Activated B cell treated with CpG ODN at 0.5 μM for 24 hours (primary cell): ENCODE measurements at regions not wholly inside any gene's neighbourhood (a gene's known extent, or its start where the extent isn't known, plus 50 kb on each side); places are given as distances from the start of the nearest gene placed in this dataset.

ENCODE experiments used
- ATAC-seq: fragments of 200-7000 bp; cut with Tn5 transposase; one replicate; pipeline ENCODE4 v1.10.0; 2021; ENCODE audit warnings: low read depth, mild to moderate bottlenecking, moderate library complexity
- CTCF ChIA-PET: fragments of 350-600 bp; sonication (Branson Sonifier 250); formaldehyde crosslinking; loops from one replicate; lab custom pipeline; 2021; ENCODE audit warnings: antibody characterized with exemption; lab: Charles Lee
- POLR2A ChIA-PET: fragments of 350-600 bp; sonication (Branson Sonifier 250); formaldehyde crosslinking; loops from one replicate; lab custom pipeline; 2021; ENCODE audit warnings: antibody characterized with exemption; lab: Charles Lee
- DNase-seq: peaks from one replicate; pipeline ENCODE4 v3.0.0; 2022
- H3K27ac Mint-ChIP-seq: one replicate; pipeline ENCODE4 v1.8.0; 2020; ENCODE audit warnings: mixed read lengths
- H3K27me3 Mint-ChIP-seq: one replicate; pipeline ENCODE4 v1.8.0; 2021; ENCODE audit warnings: mixed read lengths
- H3K36me3 Mint-ChIP-seq: one replicate; pipeline ENCODE4 v1.8.0; 2021; ENCODE audit warnings: low read depth, mixed read lengths
- H3K4me1 Mint-ChIP-seq: one replicate; pipeline ENCODE4 v1.8.0; 2021; ENCODE audit warnings: mixed read lengths
- H3K4me3 Mint-ChIP-seq: one replicate; pipeline ENCODE4 v1.8.0; 2020; ENCODE audit warnings: mild to moderate bottlenecking, mixed read lengths
- H3K9me3 Mint-ChIP-seq: one replicate; pipeline ENCODE4 v1.8.0; 2020; ENCODE audit warnings: mixed read lengths
- intact Hi-C: fragments of 100-400 bp; cut with micrococcal nuclease; formaldehyde crosslinking; loops from one replicate; pipeline ENCODE4 v1.15.1; 2024
- TF ChIP-seq, protein P1 (sequence below): fragments of 200-600 bp; IDR thresholded peaks from one replicate; pipeline ENCODE4 v1.8.0; 2022; ENCODE audit warnings: antibody characterized with exemption, mild to moderate bottlenecking

DNA sequence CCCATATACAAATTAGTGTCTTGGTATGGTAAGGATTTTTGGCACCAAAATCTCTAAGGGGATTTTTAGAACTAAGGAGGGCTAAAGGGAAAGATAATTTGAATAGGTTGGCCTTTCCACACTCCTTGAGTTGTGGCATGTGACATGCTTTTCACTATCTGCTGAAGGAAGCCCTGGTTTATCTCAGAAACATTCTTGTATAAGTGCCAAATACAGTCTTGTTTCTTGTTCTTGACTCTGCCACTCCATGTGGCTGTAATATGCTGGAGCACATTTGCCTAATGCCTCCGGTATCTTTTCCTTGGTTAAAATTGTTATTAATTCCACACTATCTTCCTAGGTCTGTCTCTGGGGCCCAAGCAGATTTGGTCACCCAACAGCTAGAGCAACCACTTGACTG is 457.0 kb downstream of the USP25 start:
- H3K27ac Mint-ChIP-seq = no peak overlapping the region
- ChIA-PET POLR2A (interaction anchor here (0.6 kb wide), 1 partner anchor 11 kb away, joined by 3 read pairs; no protein-coding TSS in a partner anchor), CTCF (no interaction called here)

DNA sequence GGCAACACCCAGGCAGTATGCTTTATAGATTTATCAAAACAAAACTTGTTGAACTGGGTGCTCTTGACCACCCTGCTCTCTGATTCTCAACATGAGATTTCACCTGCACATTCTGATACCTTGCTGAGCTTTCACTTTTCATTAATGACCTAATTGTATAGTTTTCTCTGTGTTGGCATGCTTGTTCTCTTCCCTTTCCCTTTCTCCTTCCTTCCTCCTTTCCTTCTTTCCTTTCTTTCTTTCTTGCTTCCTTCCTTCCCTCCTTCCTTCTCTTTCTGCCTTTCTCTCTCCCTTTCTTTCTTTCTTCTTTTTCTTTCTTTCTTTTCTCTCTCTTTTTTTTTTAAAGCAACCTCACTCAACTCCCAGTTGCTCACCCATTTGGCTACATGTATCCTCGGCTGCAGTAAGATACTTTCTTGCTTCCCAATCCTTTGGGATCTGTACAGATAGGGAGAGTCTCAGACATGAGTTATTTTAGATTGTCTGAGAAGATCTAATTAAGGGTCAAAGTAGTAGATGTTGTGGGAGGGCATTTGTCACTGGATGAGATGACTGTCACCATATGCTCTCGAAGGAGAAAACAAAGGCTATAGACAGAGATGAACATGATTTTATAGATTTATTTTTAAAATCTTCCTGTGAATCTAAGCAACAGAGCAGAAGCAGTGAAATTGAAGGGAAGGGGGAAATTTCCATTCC is 458.0 kb downstream of the USP25 start:
- Mint-ChIP-seq H3K27ac (no peak overlapping the region), H3K36me3 (no peaks in the 10 kb centered on the region), H3K4me3 (no peak overlapping the region), H3K4me1 (no peaks in the 10 kb centered on the region), H3K27me3 (no peaks in the 10 kb centered on the region), H3K9me3 (no peaks in the 10 kb centered on the region)
- POLR2A ChIA-PET = interaction anchor here (0.6 kb wide), 1 partner anchor 10 kb away, joined by 3 read pairs; no protein-coding TSS in a partner anchor
- intact Hi-C loops = no loop called here
- ATAC-seq (no peak), DNase-seq (no peak)
- TF ChIP-seq, protein P1, sequence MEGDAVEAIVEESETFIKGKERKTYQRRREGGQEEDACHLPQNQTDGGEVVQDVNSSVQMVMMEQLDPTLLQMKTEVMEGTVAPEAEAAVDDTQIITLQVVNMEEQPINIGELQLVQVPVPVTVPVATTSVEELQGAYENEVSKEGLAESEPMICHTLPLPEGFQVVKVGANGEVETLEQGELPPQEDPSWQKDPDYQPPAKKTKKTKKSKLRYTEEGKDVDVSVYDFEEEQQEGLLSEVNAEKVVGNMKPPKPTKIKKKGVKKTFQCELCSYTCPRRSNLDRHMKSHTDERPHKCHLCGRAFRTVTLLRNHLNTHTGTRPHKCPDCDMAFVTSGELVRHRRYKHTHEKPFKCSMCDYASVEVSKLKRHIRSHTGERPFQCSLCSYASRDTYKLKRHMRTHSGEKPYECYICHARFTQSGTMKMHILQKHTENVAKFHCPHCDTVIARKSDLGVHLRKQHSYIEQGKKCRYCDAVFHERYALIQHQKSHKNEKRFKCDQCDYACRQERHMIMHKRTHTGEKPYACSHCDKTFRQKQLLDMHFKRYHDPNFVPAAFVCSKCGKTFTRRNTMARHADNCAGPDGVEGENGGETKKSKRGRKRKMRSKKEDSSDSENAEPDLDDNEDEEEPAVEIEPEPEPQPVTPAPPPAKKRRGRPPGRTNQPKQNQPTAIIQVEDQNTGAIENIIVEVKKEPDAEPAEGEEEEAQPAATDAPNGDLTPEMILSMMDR = no peak
- CTCF ChIA-PET = no interaction called here

More for the DNA sequence above, 457.0 kb downstream of the USP25 start:
- Mint-ChIP-seq H3K4me1 (no peaks in the 10 kb centered on the region), H3K9me3 (no peaks in the 10 kb centered on the region), H3K4me3 (no peak overlapping the region), H3K27me3 (no peaks in the 10 kb centered on the region), H3K36me3 (no peaks in the 10 kb centered on the region)
- ATAC-seq (no peak), DNase-seq (no peak)
- intact Hi-C loops = no loop called here
- TF ChIP-seq, protein P1 = no peak

DNA sequence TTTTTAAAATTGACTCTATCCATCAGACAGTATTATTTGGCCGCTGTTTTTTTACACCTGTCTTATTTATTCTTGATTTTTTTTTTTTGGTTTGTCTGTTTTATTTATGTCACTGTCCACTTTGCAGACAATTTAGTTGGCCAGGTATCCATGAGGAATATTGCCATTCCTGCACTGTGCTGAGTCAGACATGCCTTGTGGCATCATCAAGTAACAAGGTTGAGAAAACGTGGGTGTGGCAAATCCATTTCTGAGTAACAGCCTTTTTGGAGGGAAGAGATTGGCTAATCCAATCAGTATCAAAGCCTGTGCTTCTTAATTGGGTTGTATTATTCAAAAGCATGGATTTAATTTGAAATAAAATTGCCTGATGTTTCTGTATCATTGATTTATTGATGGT is 463.1 kb downstream of the USP25 start:
- H3K27ac Mint-ChIP-seq = no peak overlapping the region
- intact Hi-C loops = no loop called here
- no peak overlapping the region for H3K4me3 Mint-ChIP-seq
- no peaks in the 10 kb centered on the region for H3K27me3 Mint-ChIP-seq
- H3K4me1 Mint-ChIP-seq = peaks cover 12% of the 10 kb centered on the region
- TF ChIP-seq, protein P1 = no peak
- H3K9me3 Mint-ChIP-seq = no peaks in the 10 kb centered on the region
- DNase-seq = no peak
- no peak for ATAC-seq
- ChIA-PET POLR2A (no interaction called here), CTCF (no interaction called here)
- no peaks in the 10 kb centered on the region for H3K36me3 Mint-ChIP-seq

DNA sequence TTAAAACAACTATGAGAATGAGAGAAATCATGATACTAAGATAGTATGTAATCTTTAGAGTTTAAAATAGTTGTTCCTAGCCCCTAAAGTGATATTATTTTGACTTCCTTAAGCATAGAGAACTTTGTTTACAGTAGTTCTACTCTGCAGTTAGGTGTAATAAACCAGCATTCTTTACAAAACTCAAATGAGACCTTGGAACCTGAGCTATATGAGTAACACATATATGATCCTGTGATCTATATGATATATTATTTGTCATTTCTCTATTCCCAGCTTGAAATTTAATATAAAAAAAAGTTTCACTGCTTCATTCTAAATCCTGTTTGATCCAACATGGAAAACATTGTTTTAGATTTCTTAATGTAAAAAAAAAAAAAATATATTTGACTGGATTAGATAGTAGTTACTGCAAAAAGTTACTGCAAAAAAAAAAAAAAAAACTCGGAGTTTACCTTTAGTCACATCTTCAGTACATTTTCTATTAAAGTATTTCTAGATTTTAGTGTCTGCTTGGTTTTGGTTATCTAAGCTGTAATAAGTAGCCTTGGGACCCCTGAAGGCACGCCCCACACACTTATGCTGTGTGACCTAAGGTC is 463.8 kb downstream of the USP25 start:
- Mint-ChIP-seq H3K27ac (no peak overlapping the region), H3K36me3 (no peaks in the 10 kb centered on the region), H3K4me1 (peaks cover 12% of the 10 kb centered on the region), H3K4me3 (no peak overlapping the region), H3K9me3 (no peaks in the 10 kb centered on the region), H3K27me3 (no peaks in the 10 kb centered on the region)
- TF ChIP-seq, protein P1 = no peak
- intact Hi-C loops = no loop called here
- CTCF ChIA-PET = interaction anchor here (1.1 kb wide), 1 partner anchor 12 kb away, joined by 5 read pairs; no protein-coding TSS in a partner anchor
- POLR2A ChIA-PET = interaction anchor here (0.6 kb wide), 1 partner anchor 107 kb away, joined by 3 read pairs; no protein-coding TSS in a partner anchor
- ATAC-seq (no peak), DNase-seq (no peak)

DNA sequence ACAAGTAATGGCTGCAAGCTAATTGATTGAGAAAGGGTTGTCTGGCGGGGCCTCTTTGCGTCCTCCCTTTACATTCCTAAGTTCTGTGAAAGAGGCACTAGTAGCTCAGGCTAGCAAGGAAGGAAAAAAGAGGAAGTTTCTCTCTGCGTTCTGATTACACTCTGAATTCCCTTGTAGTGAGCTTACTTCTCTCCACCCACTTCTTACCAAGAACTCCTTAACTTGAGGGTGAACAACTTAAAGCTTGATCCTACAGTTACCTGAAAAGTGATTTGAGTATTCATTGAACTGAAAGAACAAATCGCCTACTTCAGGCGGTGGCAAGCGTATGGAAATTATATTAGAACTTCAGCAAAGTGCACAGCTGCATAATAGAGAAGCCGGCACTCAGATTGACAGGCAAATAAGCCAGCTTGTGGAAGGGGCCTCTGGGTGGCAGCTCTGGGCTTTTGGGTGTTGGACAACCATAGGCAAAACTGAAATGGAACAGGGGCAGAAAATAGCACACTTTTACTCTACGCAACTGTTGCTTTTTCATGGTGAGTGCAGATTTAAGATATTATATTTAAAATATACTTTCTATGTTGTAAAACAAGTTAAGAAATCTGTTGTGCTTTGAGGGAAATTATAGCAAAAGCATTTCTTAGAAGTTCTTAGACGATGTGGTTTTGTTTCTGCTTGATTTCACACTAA is 464.5 kb downstream of the USP25 start:
- Mint-ChIP-seq H3K36me3 (no peaks in the 10 kb centered on the region), H3K27me3 (no peaks in the 10 kb centered on the region), H3K27ac (no peak overlapping the region), H3K4me3 (peak overlapping the region; percentile 39), H3K9me3 (no peaks in the 10 kb centered on the region), H3K4me1 (peaks cover 12% of the 10 kb centered on the region)
- ATAC-seq (peak; percentile 28), DNase-seq (no peak)
- TF ChIP-seq, protein P1 = no peak
- intact Hi-C loops = no loop called here
- POLR2A ChIA-PET = interaction anchor here (0.6 kb wide), 1 partner anchor 108 kb away, joined by 3 read pairs; no protein-coding TSS in a partner anchor
- CTCF ChIA-PET = interaction anchor here (1.1 kb wide), 1 partner anchor 12 kb away, joined by 5 read pairs; no protein-coding TSS in a partner anchor
